GM12878 (cell line): ENCODE measurements at regions not wholly inside any gene's neighbourhood (a gene's known extent, or its start where the extent isn't known, plus 50 kb on each side); places are given as distances from the start of the nearest gene placed in this dataset.

Experiments
- ATAC-seq: fragments of 200-7000 bp; cut with Tn5 transposase; 3 replicates; pipeline ENCODE4 v1.9.1; 2020; ENCODE audit warnings: mild to moderate bottlenecking, moderate library complexity
- BruUV-seq: library from RNA; stranded (reverse); fragments of 400-500 nt; replicated peaks from 2 replicates; lab custom pipeline; 2021; lab: Mats Ljungman, UMichigan
- CTCF ChIA-PET: fragments of 300-600 bp; sonication (Branson Sonifier 250); formaldehyde crosslinking; extraction: SDS; loops from one replicate; lab custom pipeline; 2021; ENCODE audit warnings: inconsistent platforms; lab: Yijun Ruan, JAX
- POLR2A ChIA-PET: fragments of 350-600 bp; formaldehyde crosslinking; extraction: SDS; loops from one replicate; lab custom pipeline; 2021; ENCODE audit warnings: inconsistent platforms; lab: Charles Lee
- RAD21 ChIA-PET: fragments of 300-600 bp; sonication (Branson Sonifier 250); formaldehyde crosslinking; loops from one replicate; lab custom pipeline; 2023; ENCODE audit warnings: antibody characterized with exemption; ENCODE audit not compliant: unreplicated experiment; lab: Charles Lee
- SMC1A ChIA-PET: fragments of 300-600 bp; sonication (Branson Sonifier 250); formaldehyde crosslinking; loops from one replicate; lab custom pipeline; 2023; ENCODE audit not compliant: unreplicated experiment, uncharacterized antibody; lab: Charles Lee
- DNase-seq: peaks from one replicate; pipeline ENCODE4 v3.0.0-alpha.2; 2011; ENCODE audit warnings: low read depth, low spot score
- FAIRE-seq: peaks from 3 replicates; lab custom pipeline; 2011; peaks lifted over from hg19 to GRCh38; lab: Jason Lieb, UNC
- H2AFZ ChIP-seq: 2 replicates; pipeline ENCODE4 v1.6.0; 2011; ENCODE audit warnings: low read depth, low read length, control low read depth; ENCODE audit not compliant: control insufficient read depth
- H3K27ac ChIP-seq: 2 replicates; pipeline ENCODE4 v1.5.1; 2011; ENCODE audit warnings: control low read depth; ENCODE audit not compliant: control insufficient read depth, insufficient read depth
- H3K27me3 ChIP-seq, 2 experiments: replicated peaks in 1 of 2; 2 replicates each; pipeline versions ENCODE4 v1.6.0 to v1.6.1; 2011; ENCODE audit warnings: low read length in 1 of 2; ENCODE audit not compliant: control insufficient read depth in 2 of 2, insufficient read depth in 2 of 2
- H3K36me3 ChIP-seq, 2 experiments: 2 replicates each; pipeline ENCODE4 v1.5.1; 2011; ENCODE audit warnings: low read length in 1 of 2; ENCODE audit not compliant: control insufficient read depth in 2 of 2, insufficient read depth in 2 of 2
- H3K4me1 ChIP-seq: 2 replicates; pipeline ENCODE4 v1.6.1; 2011; ENCODE audit warnings: mild to moderate bottlenecking, low read length, moderate library complexity, mixed read lengths; ENCODE audit not compliant: control insufficient read depth, insufficient read depth
- H3K4me2 ChIP-seq: 2 replicates; pipeline ENCODE4 v1.6.0; 2011; ENCODE audit warnings: control low read depth; ENCODE audit not compliant: control insufficient read depth, insufficient read depth
- H3K4me3 ChIP-seq: fragments of 200-600 bp; sonication (generic); 2 replicates; pipeline ENCODE4 v1.5.1; 2016
- H3K79me2 ChIP-seq: 2 replicates; pipeline ENCODE4 v1.6.0; 2011; ENCODE audit warnings: low read length; ENCODE audit not compliant: control insufficient read depth, insufficient read depth
- H3K9ac ChIP-seq: 2 replicates; pipeline ENCODE4 v1.8.0; 2011; ENCODE audit warnings: low read length, control low read depth, mixed read lengths; ENCODE audit not compliant: control insufficient read depth, insufficient read depth
- H3K9me3 ChIP-seq: replicated peaks from 3 replicates; pipeline ENCODE4 v1.5.1; 2011; ENCODE audit warnings: mild to moderate bottlenecking, low read length; ENCODE audit not compliant: control insufficient read depth, insufficient read depth
- H4K20me1 ChIP-seq: 2 replicates; pipeline ENCODE4 v1.6.0; 2011; ENCODE audit not compliant: control insufficient read depth, insufficient read depth
- BCL11A ChIP-seq: IDR thresholded peaks from 2 replicates; pipeline ENCODE4 v1.6.1; 2011; ENCODE audit warnings: low read depth, low read length
- BCL3 ChIP-seq: IDR thresholded peaks from 2 replicates; pipeline ENCODE4 v1.6.1; 2011; ENCODE audit warnings: borderline replicate concordance, low read depth, mild to moderate bottlenecking, moderate library complexity, low read length; ENCODE audit not compliant: insufficient read depth, poor library complexity, severe bottlenecking
- HDGF ChIP-seq: fragments of 450-650 bp; IDR thresholded peaks from 2 replicates; pipeline ENCODE4 v1.6.1; 2016; ENCODE audit warnings: antibody characterized with exemption
- IRF5 ChIP-seq: fragments of 450-650 bp; IDR thresholded peaks from 2 replicates; pipeline ENCODE4 v1.6.1; 2017; ENCODE audit warnings: borderline replicate concordance
- NFXL1 ChIP-seq: fragments of 450-650 bp; IDR thresholded peaks from 2 replicates; pipeline ENCODE4 v1.6.1; 2017; ENCODE audit warnings: antibody characterized with exemption, mild to moderate bottlenecking, borderline replicate concordance
- NR2C1 ChIP-seq: fragments of 450-650 bp; IDR thresholded peaks from 2 replicates; pipeline ENCODE4 v1.6.1; 2017; ENCODE audit warnings: antibody characterized with exemption, mild to moderate bottlenecking, moderate library complexity
- PBX3 ChIP-seq: IDR thresholded peaks from 2 replicates; pipeline ENCODE4 v1.6.1; 2011; ENCODE audit warnings: mild to moderate bottlenecking, low read depth, low read length, moderate library complexity; ENCODE audit not compliant: insufficient replicate concordance
- SRF ChIP-seq, 2 experiments: IDR thresholded peaks; 2 replicates each; pipeline ENCODE4 v1.6.1; 2011; ENCODE audit warnings: low read depth in 2 of 2, low read length in 2 of 2, mild to moderate bottlenecking in 1 of 2, moderate library complexity in 1 of 2
- STAT1 ChIP-seq: fragments of 450-650 bp; conservative IDR thresholded peaks from 2 replicates; pipeline ENCODE4 v1.6.1; 2014; ENCODE audit warnings: antibody characterized with exemption, mild to moderate bottlenecking
- WGBS: methylation state at CpG from one replicate; pipeline ENCODE4 v1.1.6; 2016; ENCODE audit warnings: low lambda C conversion rate; ENCODE audit not compliant: insufficient replicate concordance, insufficient coverage; ENCODE audit errors: missing lambda C conversion rate; 5-methylcytosine and 5-hydroxymethylcytosine counted together
- in situ Hi-C: fragments of 300-500 bp; cut with MboI; formaldehyde crosslinking; loops from 9 replicates; pipeline ENCODE4 v1.14.3; 2018; ENCODE audit warnings: mixed read lengths
- intact Hi-C: fragments of 100-400 bp; cut with micrococcal nuclease; formaldehyde crosslinking; loops from one replicate; pipeline ENCODE4 v1.14.2; 2022; ENCODE audit not compliant: unreplicated experiment

GRCh38 chr12:115740586-115741155 lies 536.8 kb downstream of the MED13L start (continued):
- no peak for TF ChIP-seq BCL11A
- TF ChIP-seq, all 136 proteins: peak for 0

GRCh38 chr12:115737895-115738294 lies 539.6 kb downstream of the MED13L start:
- in situ Hi-C loops (no loop called here), intact Hi-C loops (no loop called here)
- Histone ChIP-seq H3K27me3 (no peaks in the 10 kb centered on the region), H2AFZ (no peak overlapping the region), H3K36me3 (no peaks in the 10 kb centered on the region), H3K9me3 (no peaks in the 10 kb centered on the region), H3K27ac (no peak overlapping the region), H4K20me1 (no peaks in the 10 kb centered on the region), H3K4me2 (no peak overlapping the region), H3K4me1 (no peaks in the 10 kb centered on the region), H3K79me2 (no peaks in the 10 kb centered on the region), H3K4me3 (no peak overlapping the region), H3K9ac (no peak overlapping the region)
- ChIA-PET CTCF (no interaction called here), POLR2A (no interaction called here), RAD21 (no interaction called here), SMC1A (no interaction called here)
- WGBS, result 55% methylated on average over 2 of the region's 2 CpGs
- DNase-seq (no peak), FAIRE-seq (no peak), ATAC-seq (no peak)
- TF ChIP-seq IRF5 (no peak), HDGF (no peak), BCL3 (peak; percentile 92), SRF (IDR thresholded peaks at IDR 0.05; ENCODE audit: low read depth in 2 of 2, low read length in 2 of 2) (no peak), PBX3 (peak; percentile 51), NR2C1 (no peak), NFXL1 (no peak), STAT1 (no peak)
- BruUV-seq, result no TSS peak
